ENCODE measurements at regions not wholly inside any gene's neighbourhood (a gene's known extent, or its start where the extent isn't known, plus 50 kb on each side); places are given as distances from the start of the nearest gene placed in this dataset.
"Not testable (repeated sequence)": the region's sequence is repeated elsewhere in the genome, so short reads cannot be mapped to it uniquely, and the experiment has no call there.

DNA sequence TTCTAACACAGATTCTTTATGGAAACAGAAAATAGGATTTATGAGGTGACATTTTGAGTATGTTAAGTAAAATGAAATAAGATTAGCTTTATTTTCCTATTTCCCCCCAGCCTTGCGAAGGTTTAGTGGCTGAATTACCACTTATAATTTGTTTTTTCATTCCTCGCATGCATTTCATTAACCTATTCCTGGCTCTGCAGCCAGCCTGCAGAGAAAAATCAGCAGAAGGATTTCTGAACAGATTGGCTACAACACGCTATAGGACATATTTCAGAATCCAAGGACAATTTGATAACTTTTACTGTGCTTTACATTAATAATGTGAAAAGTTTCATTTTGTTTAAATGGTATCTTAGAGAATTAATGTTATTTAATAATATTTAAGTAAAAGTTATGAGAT lies 162.4 kb upstream of the MMS22L start:
- intact Hi-C loops (cut with DNase I), result no loop called here
- ATAC-seq (no peak), DNase-seq (no peak)

DNA sequence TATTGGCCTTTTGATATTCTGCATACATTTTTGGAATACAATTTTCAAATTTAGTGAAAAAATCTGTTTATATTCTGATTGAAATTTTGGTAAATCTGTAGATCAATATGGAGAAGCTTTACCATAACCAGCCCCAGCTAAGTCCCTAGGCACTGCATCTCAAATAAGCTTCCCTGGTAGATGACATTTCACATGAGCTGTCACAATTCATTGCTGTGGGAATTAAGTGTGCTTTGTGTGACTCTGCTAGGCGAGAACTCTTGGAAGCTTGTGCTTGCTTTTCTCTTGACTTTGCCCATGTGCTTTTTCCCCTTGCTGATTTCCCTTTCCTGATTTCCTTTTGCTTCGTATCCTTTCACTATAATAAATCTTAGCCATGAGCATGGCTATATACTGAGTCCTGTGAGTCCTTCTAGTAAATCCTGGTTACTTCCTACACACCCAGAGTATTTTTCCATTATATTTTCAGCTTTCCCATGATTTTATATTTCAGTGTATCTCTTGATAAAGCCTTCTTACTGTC lies 166.5 kb upstream of the MMS22L start:
- DNase-seq (no peak), ATAC-seq (no peak)
- intact Hi-C loops (cut with DNase I), result no loop called here

DNA sequence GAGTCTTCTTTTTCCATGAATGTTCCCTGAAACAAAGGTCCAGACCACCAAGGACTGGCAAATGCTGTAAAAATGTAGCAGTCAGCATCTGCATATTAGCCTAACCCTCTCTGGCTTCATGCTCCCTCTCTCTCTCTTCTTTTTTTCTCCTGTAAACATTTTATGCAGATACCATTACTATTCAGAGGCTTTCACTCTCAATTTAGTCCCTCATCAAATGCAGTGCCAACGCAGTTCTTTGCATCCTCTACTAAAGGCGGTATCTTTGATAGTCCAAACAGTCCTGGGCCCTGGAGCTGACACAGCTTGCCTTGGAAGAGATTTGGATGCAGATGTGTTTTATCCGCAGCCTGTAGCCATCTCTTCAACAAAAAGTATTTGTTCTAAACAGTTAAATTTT lies 167.1 kb upstream of the MMS22L start:
- DNase-seq (no peak), ATAC-seq (no peak)
- intact Hi-C loops (cut with DNase I), result no loop called here

DNA sequence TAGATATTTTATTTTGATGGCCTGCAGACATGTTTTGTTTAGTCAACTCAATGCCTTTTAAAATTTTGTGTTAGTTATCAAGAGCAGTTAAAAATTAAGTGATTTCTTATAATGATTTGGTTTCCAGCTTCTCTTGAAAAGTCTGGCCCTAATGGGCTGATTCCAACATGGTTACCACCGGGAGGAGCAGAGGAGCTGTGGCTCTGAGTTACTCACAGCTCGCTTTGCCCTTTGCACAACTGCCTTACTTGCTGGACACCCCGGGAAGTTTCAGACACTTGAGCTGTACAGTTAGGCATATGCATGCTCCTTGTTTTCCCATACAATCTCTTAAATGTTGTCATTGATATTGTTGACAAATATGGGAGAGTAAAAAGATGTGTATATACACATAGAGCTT lies 173.1 kb upstream of the MMS22L start:
- ATAC-seq (no peak), DNase-seq (no peak)
- intact Hi-C loops (cut with DNase I), result no loop called here

DNA sequence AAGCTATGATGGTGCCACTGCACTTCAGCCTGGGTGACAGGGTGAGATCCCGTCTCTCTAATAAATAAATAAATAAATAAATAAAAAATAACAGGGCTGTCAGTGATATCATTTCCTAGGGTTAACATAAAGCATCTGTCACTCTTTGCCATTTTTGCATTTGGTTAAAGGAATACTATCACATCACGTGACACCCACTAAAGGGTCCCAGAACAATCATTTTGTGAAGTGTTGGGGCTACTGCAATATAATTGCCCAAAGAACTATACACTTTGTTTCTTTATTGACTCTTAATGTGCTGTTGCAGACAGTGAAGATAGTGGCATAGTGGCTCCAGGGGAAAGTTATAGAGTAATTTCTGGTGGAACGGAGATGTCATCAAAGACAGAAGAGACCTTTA lies 176.5 kb upstream of the MMS22L start:
- no peak for DNase-seq
- intact Hi-C loops (cut with DNase I), result no loop called here
- no peak for ATAC-seq

DNA sequence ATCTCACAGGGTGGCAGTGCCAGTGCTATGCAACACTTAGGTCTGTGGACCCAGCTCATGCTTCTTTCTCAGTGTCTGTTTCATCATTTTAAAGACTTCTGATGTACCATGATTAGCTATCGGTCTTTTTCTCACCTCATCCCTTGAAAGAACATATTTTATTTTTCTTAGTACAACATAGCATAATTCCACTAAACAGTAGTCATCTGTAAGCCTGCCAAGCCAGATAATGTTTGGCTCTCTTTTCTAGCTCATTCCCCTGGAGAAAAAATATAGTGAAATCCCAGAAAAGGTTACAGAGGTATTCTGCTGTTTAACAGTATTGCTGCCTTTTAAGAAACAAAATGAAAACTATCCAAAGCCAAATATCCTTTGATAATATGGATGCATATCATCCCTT lies 177.0 kb upstream of the MMS22L start:
- intact Hi-C loops (cut with DNase I), result no loop called here

DNA sequence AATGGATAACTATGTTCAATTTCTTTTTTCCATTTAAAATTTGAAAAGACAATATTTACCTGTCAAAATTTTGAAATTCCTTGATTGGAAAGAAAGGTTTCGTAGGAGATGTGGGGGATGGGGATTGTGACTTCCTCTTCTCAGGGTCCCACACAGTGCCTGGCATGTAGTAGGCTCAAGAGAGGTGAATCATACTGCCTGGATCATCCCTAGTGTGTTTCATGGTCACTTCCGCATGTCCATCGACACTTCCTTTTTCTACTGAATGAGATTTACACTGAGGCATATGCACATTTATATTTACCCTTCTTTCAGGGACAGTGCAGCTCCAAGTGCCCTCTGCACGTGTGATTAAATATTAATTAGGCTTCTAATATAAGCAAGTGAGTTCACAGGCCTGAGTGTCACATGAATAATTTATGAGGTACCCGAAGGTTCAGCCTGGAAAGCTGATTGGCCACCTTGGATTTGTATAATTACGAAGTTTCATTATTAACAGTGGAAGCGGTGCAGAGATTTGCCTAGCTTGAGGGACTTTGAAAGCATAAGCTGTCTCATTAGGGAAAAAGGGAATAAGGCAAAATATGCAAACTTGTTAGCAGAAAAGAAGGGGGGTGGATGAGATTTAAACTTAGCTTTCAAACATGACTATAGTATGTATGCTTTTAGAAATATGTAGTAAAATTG lies 177.5 kb upstream of the MMS22L start:
- intact Hi-C loops (cut with DNase I), result no loop called here
- DNase-seq (no peak), ATAC-seq (no peak)

More for the DNA sequence above, 177.0 kb upstream of the MMS22L start:
- ATAC-seq (peak in 1 of 2 donors; percentile 40), DNase-seq (no peak)

DNA sequence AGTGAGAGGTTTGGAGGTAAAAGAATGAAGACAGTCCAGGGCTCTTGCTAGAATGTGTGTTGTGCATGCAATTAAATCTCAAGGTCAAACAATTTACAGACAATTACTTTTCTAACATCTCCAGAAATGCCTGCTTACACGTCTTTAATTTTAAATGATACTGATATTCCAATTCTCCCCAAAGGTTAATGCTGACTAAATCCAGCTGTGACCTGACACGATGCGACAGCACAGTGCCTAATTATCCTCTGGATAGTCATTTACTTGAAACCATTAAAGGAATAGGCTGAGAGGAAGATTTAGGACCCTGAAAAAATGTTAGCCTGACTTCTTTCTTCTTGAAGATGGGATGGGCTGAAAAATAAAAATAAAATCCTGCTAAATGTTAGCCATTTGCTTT lies 178.2 kb upstream of the MMS22L start:
- intact Hi-C loops (cut with DNase I), result no loop called here
- DNase-seq (no peak), ATAC-seq (no peak)

DNA sequence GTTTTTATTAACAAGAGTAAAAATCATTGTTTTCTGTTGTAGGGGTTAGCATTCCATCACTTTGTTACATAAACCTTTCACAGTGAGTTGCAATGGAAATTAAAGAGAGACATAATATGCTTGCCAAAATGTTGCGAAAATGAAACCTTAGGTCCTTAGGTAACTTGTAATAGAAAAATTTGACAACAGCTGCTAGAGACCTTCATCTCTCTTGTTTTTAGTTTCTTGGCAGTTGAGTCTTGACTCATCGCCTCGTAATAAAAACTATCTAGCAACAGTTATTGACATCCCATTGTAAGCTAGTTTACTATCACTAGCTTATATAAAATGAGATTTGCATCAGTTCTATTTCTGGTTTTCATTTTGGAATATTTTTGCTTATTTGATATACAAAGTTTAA lies 179.0 kb upstream of the MMS22L start:
- ATAC-seq (peak in 1 of 2 donors; percentile 56), DNase-seq (no peak)
- intact Hi-C loops (cut with DNase I), result no loop called here

DNA sequence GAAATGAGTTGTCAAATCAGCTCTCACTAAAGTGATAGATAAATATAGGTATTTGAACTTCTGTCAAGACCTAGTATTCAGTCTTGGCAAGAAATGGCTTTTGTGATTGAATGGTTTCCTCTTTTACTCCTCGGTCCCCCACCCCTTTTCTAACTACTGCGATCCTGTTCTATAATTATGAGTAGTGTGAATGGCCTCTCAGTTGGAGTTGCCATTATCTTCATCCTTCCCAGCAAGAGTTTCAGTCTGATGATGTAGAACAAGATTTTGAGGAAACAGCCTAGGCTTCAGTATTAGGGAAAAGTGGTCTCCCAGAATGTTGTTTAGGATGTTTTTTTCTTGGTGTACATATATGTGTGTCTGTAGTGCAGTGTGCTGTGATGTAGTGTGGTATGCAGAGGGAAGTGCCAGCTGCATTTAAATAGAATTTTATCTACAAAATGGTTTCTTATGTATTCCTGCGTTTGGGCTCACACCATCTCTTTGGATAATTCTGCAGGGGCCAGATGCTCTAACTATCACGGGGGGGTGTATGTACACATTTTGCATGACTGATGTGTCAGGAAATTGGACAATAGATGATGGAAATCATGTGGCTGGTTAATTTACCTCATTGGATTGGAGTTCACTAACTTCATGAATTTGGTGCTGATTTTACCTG lies 180.1 kb upstream of the MMS22L start:
- intact Hi-C loops (cut with DNase I), result no loop called here
- DNase-seq (no peak), ATAC-seq (no peak)

DNA sequence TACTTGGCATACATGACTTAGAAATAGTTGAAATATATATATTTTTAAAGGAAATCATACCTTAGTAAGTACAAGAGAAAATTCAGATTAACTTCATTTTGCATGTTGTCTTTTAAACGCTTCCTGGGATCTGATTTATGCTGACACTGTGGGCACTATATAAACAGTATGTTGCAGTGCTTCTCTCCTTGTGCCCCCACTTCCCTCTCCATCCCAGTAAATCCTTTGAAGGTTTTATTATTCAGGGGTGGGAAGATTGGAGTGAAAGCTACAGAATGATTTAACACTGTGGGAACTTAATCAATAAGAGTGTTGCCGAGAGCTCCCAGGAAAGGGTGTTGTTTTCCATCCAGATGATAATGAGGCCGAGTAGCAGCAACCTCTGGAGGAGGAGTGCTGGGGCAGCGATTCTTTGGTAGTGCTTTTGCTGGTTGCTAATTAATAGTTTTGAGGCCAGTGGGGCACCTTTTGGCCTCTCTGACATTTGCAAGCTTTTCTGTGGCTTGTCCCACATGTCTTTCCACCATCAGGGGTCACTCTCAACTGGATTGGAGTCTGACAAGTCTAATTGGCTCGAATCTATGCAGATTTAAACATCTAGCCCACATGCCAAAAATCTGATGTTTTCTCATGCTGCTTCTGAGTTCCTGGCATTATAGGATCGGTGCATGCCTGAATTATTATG lies 183.0 kb upstream of the MMS22L start:
- no peak for DNase-seq
- ATAC-seq, result no peak
- intact Hi-C loops (cut with DNase I), result no loop called here

DNA sequence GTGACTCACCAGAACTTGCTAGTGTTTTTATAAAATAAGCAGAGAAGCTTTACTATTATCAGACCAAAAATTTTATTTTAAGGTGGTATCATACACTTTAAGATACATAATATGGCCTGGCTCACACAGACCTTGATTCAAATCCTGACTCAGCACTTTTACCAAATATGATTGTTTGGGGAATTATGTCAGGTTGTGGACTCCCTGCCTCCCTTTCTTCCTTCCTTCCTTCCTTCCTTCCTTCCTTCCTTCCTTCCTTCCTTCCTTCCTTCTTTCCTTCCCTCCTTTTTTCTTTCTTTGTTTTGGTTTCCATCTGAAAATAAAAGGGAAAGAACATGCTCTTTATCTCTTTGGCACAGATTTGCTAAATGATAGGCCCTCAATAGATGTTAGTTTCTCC lies 186.0 kb upstream of the MMS22L start:
- intact Hi-C loops (cut with DNase I), result no loop called here
- ATAC-seq, result no peak
- no peak for DNase-seq

DNA sequence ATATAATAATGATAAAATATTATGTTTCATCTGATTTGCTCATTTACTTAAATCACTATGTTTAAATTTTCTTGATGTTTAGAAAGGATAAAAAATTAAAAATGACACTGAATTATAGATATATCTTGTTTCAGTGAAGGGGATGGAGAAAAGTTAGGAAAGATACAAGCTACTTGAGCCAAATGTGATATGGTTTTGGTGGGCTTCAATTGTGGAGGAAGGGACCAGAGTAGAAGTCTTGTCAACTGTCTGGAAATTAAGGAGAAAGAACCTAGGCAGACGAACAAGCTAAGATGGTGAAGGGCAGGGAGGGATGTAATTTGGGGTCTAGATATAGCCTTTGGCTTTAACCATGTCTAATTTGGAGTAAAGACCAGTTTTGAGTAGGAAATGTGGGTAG lies 186.4 kb upstream of the MMS22L start:
- no peak for ATAC-seq
- DNase-seq, result no peak
- intact Hi-C loops (cut with DNase I), result no loop called here

DNA sequence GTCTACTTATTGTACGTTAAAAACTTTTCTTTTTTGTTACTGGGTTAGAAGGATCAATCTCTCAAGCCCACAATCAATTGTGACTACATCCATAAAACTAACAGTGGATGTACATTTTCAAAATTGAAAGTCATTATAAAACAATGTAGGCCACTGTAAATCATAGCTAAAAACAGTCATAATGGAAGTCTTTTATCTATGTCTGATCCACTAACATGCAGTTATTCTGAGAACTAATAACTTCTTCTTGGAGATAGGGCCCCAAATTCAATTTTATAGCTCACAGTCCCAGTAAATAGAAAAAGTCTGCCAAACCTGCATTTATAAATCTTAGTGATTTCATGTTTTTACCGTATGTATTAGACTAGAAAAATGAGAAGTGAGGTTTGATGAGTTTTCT lies 187.3 kb upstream of the MMS22L start:
- ATAC-seq, result no peak

DNA sequence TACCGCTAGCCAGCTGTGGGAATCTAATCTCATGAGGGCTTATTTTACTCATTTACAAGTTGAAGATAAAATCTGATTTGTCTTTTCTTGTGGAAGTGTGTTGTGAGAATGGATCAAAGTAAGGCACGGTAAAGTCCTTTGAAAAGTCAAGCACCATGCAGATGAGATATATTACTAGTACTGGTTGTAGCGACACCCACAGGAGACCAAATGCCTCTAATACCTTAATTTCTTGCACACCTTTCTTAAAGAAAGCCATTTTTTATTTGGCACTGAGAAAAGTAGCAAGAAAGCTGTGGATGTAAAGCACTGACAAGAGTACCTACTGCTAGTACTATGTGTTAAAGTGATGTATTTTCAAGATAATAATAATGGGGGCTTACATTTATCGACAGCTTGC lies 191.0 kb upstream of the MMS22L start:
- intact Hi-C loops (cut with DNase I), result no loop called here
- ATAC-seq, result no peak
- no peak for DNase-seq

More for the DNA sequence above, 187.3 kb upstream of the MMS22L start:
- DNase-seq, result no peak
- intact Hi-C loops (cut with DNase I), result no loop called here

DNA sequence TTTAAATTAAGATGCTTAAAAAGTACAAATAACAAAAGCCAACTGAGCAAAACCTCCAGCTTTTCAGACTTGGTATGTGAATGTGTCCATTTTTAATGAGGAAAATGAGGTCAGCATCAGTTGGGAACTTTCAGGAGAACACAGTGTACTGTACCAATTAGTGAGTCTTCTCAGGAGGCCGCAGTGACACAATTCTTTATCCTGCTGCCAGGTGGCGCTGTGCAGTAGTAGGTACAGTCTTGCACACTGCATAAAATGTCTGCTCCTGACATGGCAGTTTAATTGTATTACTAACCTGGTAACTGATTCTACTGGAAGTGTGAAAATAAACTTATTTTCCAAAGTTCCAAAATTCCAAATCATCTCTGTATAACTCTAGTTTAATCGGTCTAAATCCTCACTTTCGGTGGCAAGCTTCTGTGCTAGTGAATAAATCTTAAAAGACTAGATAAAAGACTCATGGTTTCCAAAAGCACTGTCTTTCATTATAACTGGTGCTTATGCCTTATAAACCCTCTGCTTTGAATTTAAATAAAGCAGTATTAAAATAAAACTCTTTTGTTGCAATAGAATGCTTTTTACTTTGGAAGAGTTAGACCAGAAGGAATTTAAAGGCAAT lies 214.8 kb upstream of the MMS22L start:
- ATAC-seq (peak; percentile 90 to 91), DNase-seq (peak; percentile 57)
- intact Hi-C loops (cut with DNase I), result loop anchor here in 1 of 2 donors (5.0 kb wide), 2 partner anchors 544 to 1619 kb away; no protein-coding TSS in a partner anchor

DNA sequence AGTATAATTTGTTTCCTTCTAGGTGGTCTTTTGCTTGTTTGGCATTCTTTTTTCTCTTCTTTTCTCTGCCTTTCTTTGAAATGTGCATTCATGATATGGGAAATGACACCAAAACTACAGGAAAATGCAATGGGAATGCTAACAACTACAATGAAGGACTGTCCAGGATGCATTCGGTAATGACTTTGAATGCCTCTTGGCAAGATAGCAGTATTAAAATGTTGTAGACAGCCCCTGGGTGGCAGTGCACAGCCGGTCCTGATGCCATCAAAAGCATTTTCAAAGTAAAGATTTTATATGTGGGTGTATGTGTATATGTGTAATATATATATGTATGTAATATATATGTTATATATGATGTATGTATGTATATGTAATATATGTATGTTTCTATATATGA lies 218.8 kb upstream of the MMS22L start:
- intact Hi-C loops (cut with DNase I), result loop anchor here in 1 of 2 donors (5.0 kb wide), 1 partner anchor 1340 kb away; no protein-coding TSS in a partner anchor
- no peak for ATAC-seq
- no peak for DNase-seq

DNA sequence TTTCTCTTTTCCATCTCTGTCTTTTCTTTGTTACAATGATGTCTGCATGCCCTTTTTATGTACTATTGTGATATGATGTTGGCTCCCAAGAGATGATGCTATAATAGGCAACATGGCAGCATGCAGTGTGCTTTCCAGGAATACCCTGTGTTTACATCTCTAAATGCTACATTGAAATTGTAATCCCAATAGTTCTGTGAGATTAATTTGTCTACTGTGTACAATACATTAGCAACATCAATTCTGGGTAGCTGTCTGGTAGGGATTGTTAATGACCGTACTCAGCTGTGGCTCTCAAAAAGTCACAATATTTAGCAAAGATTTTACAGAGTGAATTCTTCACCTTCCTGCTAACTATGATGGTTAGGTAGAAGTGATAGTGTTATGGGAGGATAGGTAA lies 225.6 kb upstream of the MMS22L start:
- no peak for DNase-seq
- intact Hi-C loops (cut with DNase I), result no loop called here

DNA sequence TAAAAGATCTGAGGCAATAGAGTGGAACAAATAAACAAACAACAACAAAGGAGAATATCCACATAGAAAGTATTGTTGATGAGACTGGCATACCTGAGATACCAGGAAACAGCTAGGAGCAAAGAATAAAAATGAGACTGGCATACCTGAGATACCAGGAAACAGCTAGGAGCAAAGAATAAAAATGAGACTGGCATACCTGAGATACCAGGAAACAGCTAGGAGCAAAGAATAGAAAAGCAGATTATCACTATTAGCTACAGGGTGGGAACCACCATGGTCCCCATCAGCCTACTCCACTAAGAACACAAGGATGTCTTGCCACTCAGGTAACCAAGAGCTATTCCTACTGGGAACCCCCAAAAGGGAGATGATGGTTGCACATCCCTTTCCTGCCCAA lies 230.2 kb upstream of the MMS22L start:
- ATAC-seq; DNase-seq; intact Hi-C loops (cut with DNase I): not testable (repeated sequence)

More for the DNA sequence above, 225.6 kb upstream of the MMS22L start:
- ATAC-seq, result no peak

DNA sequence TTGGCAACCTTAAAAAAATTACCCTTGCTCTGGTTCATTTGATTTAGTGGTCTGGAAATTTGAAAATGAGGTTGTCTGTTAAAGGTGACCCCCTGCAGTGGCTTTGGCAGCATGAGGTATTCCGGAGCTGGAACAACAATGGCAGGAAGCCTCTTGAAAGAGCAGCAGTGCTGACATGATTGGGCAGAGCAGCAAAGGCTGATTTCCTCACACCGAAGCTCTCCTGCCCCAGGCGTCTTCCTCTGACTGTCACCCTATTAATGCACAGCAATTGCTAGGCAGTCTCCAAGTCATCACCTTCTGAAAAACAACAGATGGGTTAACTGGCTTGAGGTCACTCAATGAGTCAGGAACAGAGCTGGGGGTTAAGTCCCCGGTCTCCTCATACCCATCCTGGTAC lies 241.8 kb upstream of the MMS22L start:
- no peak for DNase-seq
- ATAC-seq, result no peak
- intact Hi-C loops (cut with DNase I), result no loop called here

All from left cardiac atrium (tissue), 4 donors.